NCI-H748 treated with DMSO at 0.1 percent for 48 hours (cell line): ENCODE measurements at regions not wholly inside any gene's neighbourhood (a gene's known extent, or its start where the extent isn't known, plus 50 kb on each side); places are given as distances from the start of the nearest gene placed in this dataset.

ENCODE experiments used
- DNase-seq: peaks from one replicate; lab custom pipeline; 2025; lab: John Stamatoyannopoulos, UW

- no peak for DNase-seq
These were observed 275.1 kb downstream of the CDC5L start for GRCh38 chr6:44662461-44663121.

- DNase-seq = no peak
These were observed 276.5 kb downstream of the CDC5L start for GRCh38 chr6:44663860-44664634.

GRCh38 chr6:44664716-44665115, 277.2 kb downstream of the CDC5L start:
- DNase-seq = no peak

- no peak for DNase-seq
These were observed 277.6 kb downstream of the CDC5L start for GRCh38 chr6:44665143-44665542.

GRCh38 chr6:44665683-44666082, 278.2 kb downstream of the CDC5L start:
- no peak for DNase-seq

- DNase-seq = no peak
These were observed 278.8 kb downstream of the CDC5L start for GRCh38 chr6:44666324-44666723.

GRCh38 chr6:44667226-44667625, 279.7 kb downstream of the CDC5L start:
- no peak for DNase-seq

GRCh38 chr6:44667668-44668390, 280.3 kb downstream of the CDC5L start:
- DNase-seq = no peak

GRCh38 chr6:44668391-44668930, 281.0 kb downstream of the CDC5L start:
- DNase-seq = no peak

- DNase-seq = no peak
These were observed 281.7 kb downstream of the CDC5L start for GRCh38 chr6:44668976-44669934.

GRCh38 chr6:44670146-44670545, 282.6 kb downstream of the CDC5L start:
- DNase-seq = no peak

GRCh38 chr6:44671333-44671732, 283.8 kb downstream of the CDC5L start:
- DNase-seq = no peak

- no peak for DNase-seq
These were observed 284.6 kb downstream of the CDC5L start for GRCh38 chr6:44672086-44672485.

- DNase-seq = no peak
These were observed 285.3 kb downstream of the CDC5L start for GRCh38 chr6:44672841-44673240.

- no peak for DNase-seq
These were observed 287.0 kb downstream of the CDC5L start for GRCh38 chr6:44674226-44675155.

- DNase-seq = no peak
These were observed 287.9 kb downstream of the CDC5L start for GRCh38 chr6:44675449-44675848.

- no peak for DNase-seq
These were observed 288.8 kb downstream of the CDC5L start for GRCh38 chr6:44676246-44676790.

GRCh38 chr6:44676826-44677433, 289.4 kb downstream of the CDC5L start:
- DNase-seq = no peak

- no peak for DNase-seq
These were observed 290.9 kb downstream of the CDC5L start for GRCh38 chr6:44678252-44678935.
